Coronary artery (tissue), 2 donors: ENCODE measurements at regions not wholly inside any gene's neighbourhood (a gene's known extent, or its start where the extent isn't known, plus 50 kb on each side); places are given as distances from the start of the nearest gene placed in this dataset.

ENCODE experiments used
- DNase-seq: peaks from one replicate; pipeline ENCODE4 v3.0.0-alpha.2; 2017; ENCODE audit warnings: low spot score
- H3K27ac ChIP-seq, 2 donors: fragments of 200-600 bp; sonication (generic); one replicate each; pipeline ENCODE4 v1.5.1; 2016 to 2019
- H3K4me3 ChIP-seq: fragments of 200-600 bp; sonication (generic); 2 replicates; pipeline ENCODE4 v1.5.1; 2016; ENCODE audit warnings: mild to moderate bottlenecking, moderate library complexity
- CTCF ChIP-seq: fragments of 200-600 bp; sonication (generic); IDR thresholded peaks from one replicate; pipeline ENCODE4 v1.5.1; 2019; ENCODE audit warnings: antibody characterized with exemption

GRCh38 chr5:154546719-154547118 lies 68.7 kb upstream of the HAND1 start:
- no peak for TF ChIP-seq CTCF
- Histone ChIP-seq H3K4me3 (no peak overlapping the region), H3K27ac (no peak overlapping the region)
- DNase-seq, result no peak

- no peak for DNase-seq
- H3K4me3 ChIP-seq, result no peak overlapping the region
- TF ChIP-seq CTCF, result no peak
- H3K27ac ChIP-seq, result no peak overlapping the region
Measured at GRCh38 chr5:154544646-154545045, 66.6 kb upstream of the HAND1 start.

- H3K4me3 ChIP-seq, result no peak overlapping the region
- DNase-seq, result no peak
- no peak overlapping the region for H3K27ac ChIP-seq
- no peak for TF ChIP-seq CTCF
Measured at GRCh38 chr5:154543380-154543779, 65.4 kb upstream of the HAND1 start.

GRCh38 chr5:154542581-154542980 lies 64.6 kb upstream of the HAND1 start:
- Histone ChIP-seq H3K4me3 (no peak overlapping the region), H3K27ac (no peak overlapping the region)
- no peak for DNase-seq
- TF ChIP-seq CTCF, result no peak

GRCh38 chr5:154542000-154542399 lies 64.0 kb upstream of the HAND1 start:
- Histone ChIP-seq H3K4me3 (no peak overlapping the region), H3K27ac (no peak overlapping the region)
- TF ChIP-seq CTCF, result no peak
- DNase-seq, result no peak

- no peak for TF ChIP-seq CTCF
- Histone ChIP-seq H3K4me3 (no peak overlapping the region), H3K27ac (no peak overlapping the region)
- DNase-seq, result no peak
Measured at GRCh38 chr5:154541553-154541952, 63.5 kb upstream of the HAND1 start.

DNA sequence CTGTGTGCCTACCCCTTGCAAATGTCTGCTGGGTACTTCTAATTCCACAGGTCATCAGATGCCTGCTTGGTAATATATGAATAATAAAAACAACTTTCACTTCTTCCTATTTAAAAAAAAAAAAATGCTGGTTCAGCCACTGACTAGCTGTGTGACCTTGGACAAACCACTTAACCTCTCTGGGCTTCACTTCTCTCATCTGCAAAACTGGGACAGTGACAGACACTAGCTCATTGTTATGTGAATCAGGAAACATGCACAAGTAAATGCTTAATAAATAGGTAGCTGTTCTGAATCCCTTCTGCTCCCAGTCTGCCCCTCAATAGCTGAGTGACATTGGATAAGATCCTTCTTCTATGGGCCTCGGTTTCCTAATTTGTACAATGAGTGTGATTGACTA lies 62.6 kb upstream of the HAND1 start:
- no peak overlapping the region for H3K4me3 ChIP-seq
- H3K27ac ChIP-seq, result no peak overlapping the region
- no peak for TF ChIP-seq CTCF
- no peak for DNase-seq
